ENCODE measurements at regions not wholly inside any gene's neighbourhood (a gene's known extent, or its start where the extent isn't known, plus 50 kb on each side); places are given as distances from the start of the nearest gene placed in this dataset.

GRCh38 chr2:102940684-102941083 lies 178.9 kb downstream of the TMEM182 start:
- H3K4me1 ChIP-seq (ENCODE audit: insufficient read depth, low read length): no peaks in the 10 kb centered on the region
- ATAC-seq (ENCODE audit: insufficient read depth, low read depth): no peak
- no peaks in the 10 kb centered on the region for H3K36me3 ChIP-seq (ENCODE audit: insufficient read depth, low read length)
- H3K79me2 ChIP-seq (ENCODE audit: insufficient read depth, low read length): no peaks in the 10 kb centered on the region
- no peak overlapping the region for H2AFZ ChIP-seq (ENCODE audit: low read depth, low read length)
- peaks cover 5% of the 10 kb centered on the region for H3K9me3 ChIP-seq (ENCODE audit: insufficient read depth, low read length, severe bottlenecking)
- no peak for DNase-seq
- no peaks in the 10 kb centered on the region for H4K20me1 ChIP-seq (ENCODE audit: insufficient read depth, low read length)
- H3K27ac ChIP-seq (ENCODE audit: low read length): no peak overlapping the region
- TF ChIP-seq CTCF (IDR thresholded peaks at IDR 0.05; ENCODE audit: borderline replicate concordance, extremely low read depth, low read length, poor library complexity, severe bottlenecking) (no peak), EZH2 (IDR thresholded peaks at IDR 0.05; ENCODE audit: borderline replicate concordance, low read depth, low read length, severe bottlenecking) (no peak)
- no peaks in the 10 kb centered on the region for H3K27me3 ChIP-seq (ENCODE audit: insufficient read depth, low read length, poor library complexity)
- H3K4me2 ChIP-seq (ENCODE audit: insufficient read depth, low read length): no peak overlapping the region
- H3K9ac ChIP-seq (ENCODE audit: low read depth, low read length): no peak overlapping the region
- no peak overlapping the region for H3K4me3 ChIP-seq (ENCODE audit: low read depth in 1 of 2, low read length in 2 of 2)

- H3K4me3 ChIP-seq (ENCODE audit: low read depth in 1 of 2, low read length in 2 of 2): no peak overlapping the region
Measured at GRCh38 chr2:102942107-102942506, 180.3 kb downstream of the TMEM182 start.

GRCh38 chr2:102943251-102943650 lies 181.4 kb downstream of the TMEM182 start:
- Histone ChIP-seq H3K79me2 (ENCODE audit: insufficient read depth, low read length) (no peaks in the 10 kb centered on the region), H3K9ac (ENCODE audit: low read depth, low read length) (no peak overlapping the region), H3K4me2 (ENCODE audit: insufficient read depth, low read length) (no peak overlapping the region), H4K20me1 (ENCODE audit: insufficient read depth, low read length) (no peaks in the 10 kb centered on the region), H3K9me3 (ENCODE audit: insufficient read depth, low read length, severe bottlenecking) (peaks cover 5% of the 10 kb centered on the region), H2AFZ (ENCODE audit: low read depth, low read length) (no peak overlapping the region), H3K4me3 (ENCODE audit: low read depth in 1 of 2, low read length in 2 of 2) (no peak overlapping the region), H3K4me1 (ENCODE audit: insufficient read depth, low read length) (no peaks in the 10 kb centered on the region), H3K27ac (ENCODE audit: low read length) (no peak overlapping the region), H3K27me3 (ENCODE audit: insufficient read depth, low read length, poor library complexity) (no peaks in the 10 kb centered on the region), H3K36me3 (ENCODE audit: insufficient read depth, low read length) (no peaks in the 10 kb centered on the region)
- ATAC-seq (ENCODE audit: insufficient read depth, low read depth) (no peak), DNase-seq (no peak)
- TF ChIP-seq EZH2 (IDR thresholded peaks at IDR 0.05; ENCODE audit: borderline replicate concordance, low read depth, low read length, severe bottlenecking) (no peak), CTCF (IDR thresholded peaks at IDR 0.05; ENCODE audit: borderline replicate concordance, extremely low read depth, low read length, poor library complexity, severe bottlenecking) (no peak)

More at GRCh38 chr2:102942107-102942506, 180.3 kb downstream of the TMEM182 start:
- TF ChIP-seq CTCF (IDR thresholded peaks at IDR 0.05; ENCODE audit: borderline replicate concordance, extremely low read depth, low read length, poor library complexity, severe bottlenecking) (no peak), EZH2 (IDR thresholded peaks at IDR 0.05; ENCODE audit: borderline replicate concordance, low read depth, low read length, severe bottlenecking) (no peak)
- ATAC-seq (ENCODE audit: insufficient read depth, low read depth) (no peak), DNase-seq (no peak)
- Histone ChIP-seq H3K27me3 (ENCODE audit: insufficient read depth, low read length, poor library complexity) (no peaks in the 10 kb centered on the region), H3K4me1 (ENCODE audit: insufficient read depth, low read length) (no peaks in the 10 kb centered on the region), H3K27ac (ENCODE audit: low read length) (no peak overlapping the region), H3K9me3 (ENCODE audit: insufficient read depth, low read length, severe bottlenecking) (peaks cover 5% of the 10 kb centered on the region), H3K9ac (ENCODE audit: low read depth, low read length) (no peak overlapping the region), H4K20me1 (ENCODE audit: insufficient read depth, low read length) (no peaks in the 10 kb centered on the region), H3K36me3 (ENCODE audit: insufficient read depth, low read length) (no peaks in the 10 kb centered on the region), H2AFZ (ENCODE audit: low read depth, low read length) (no peak overlapping the region), H3K79me2 (ENCODE audit: insufficient read depth, low read length) (no peaks in the 10 kb centered on the region), H3K4me2 (ENCODE audit: insufficient read depth, low read length) (no peak overlapping the region)
